ENCODE measurements at regions not wholly inside any gene's neighbourhood (a gene's known extent, or its start where the extent isn't known, plus 50 kb on each side); places are given as distances from the start of the nearest gene placed in this dataset.

GRCh38 chr2:16321872-16322271 lies 343.8 kb downstream of the CYRIA start:
- TF ChIP-seq EZH2 (IDR thresholded peaks at IDR 0.05; ENCODE audit: borderline replicate concordance, insufficient read depth, low read length, poor library complexity, severe bottlenecking): no peak
- TF ChIP-seq RAD21 (conservative IDR thresholded peaks at IDR 0.05): peak; percentile 41
- no peak for TF ChIP-seq CTCF (IDR thresholded peaks at IDR 0.05; ENCODE audit: poor library complexity, severe bottlenecking)
- peak; percentile 26 for TF ChIP-seq SMC3 (conservative IDR thresholded peaks at IDR 0.05; ENCODE audit: poor library complexity)
- no peak for TF ChIP-seq TAF1 (IDR thresholded peaks at IDR 0.05; ENCODE audit: low read depth)
- no peak for TF ChIP-seq EP300 (conservative IDR thresholded peaks at IDR 0.05; ENCODE audit: poor library complexity, severe bottlenecking)
